Activated T-cell treated with anti-CD3 and anti-CD28 coated beads, Interleukin-2, amount 50 U/mL, for 24 hours (primary cell): ENCODE measurements at regions not wholly inside any gene's neighbourhood (a gene's known extent, or its start where the extent isn't known, plus 50 kb on each side); places are given as distances from the start of the nearest gene placed in this dataset.
"Not testable (repeated sequence)": the region's sequence is repeated elsewhere in the genome, so short reads cannot be mapped to it uniquely, and the experiment has no call there.

Source experiments
- DNase-seq: peaks from one replicate; pipeline ENCODE4 v3.0.0-alpha.2; 2020
- H3K27ac Mint-ChIP-seq: 2 replicates; pipeline ENCODE4 v1.8.0; 2020; ENCODE audit warnings: mild to moderate bottlenecking, mixed read lengths
- H3K27me3 Mint-ChIP-seq: 2 replicates; pipeline ENCODE4 v1.8.0; 2020; ENCODE audit warnings: mixed read lengths
- H3K36me3 Mint-ChIP-seq: 2 replicates; pipeline ENCODE4 v1.8.0; 2020; ENCODE audit warnings: low read depth, mixed read lengths
- H3K4me1 Mint-ChIP-seq: 2 replicates; pipeline ENCODE4 v1.8.0; 2020; ENCODE audit warnings: low read depth, mixed read lengths
- H3K4me3 Mint-ChIP-seq: 2 replicates; pipeline ENCODE4 v1.8.0; 2020; ENCODE audit warnings: mild to moderate bottlenecking, moderate library complexity, mixed read lengths
- H3K9me3 Mint-ChIP-seq: 2 replicates; pipeline ENCODE4 v1.8.0; 2020; ENCODE audit warnings: mixed read lengths

GRCh38 chr19:28305513-28305912, 907.4 kb downstream of the UQCRFS1 start:
- H3K27ac Mint-ChIP-seq: no peak overlapping the region
- H3K4me1 Mint-ChIP-seq: no peaks in the 10 kb centered on the region
- no peak overlapping the region for H3K4me3 Mint-ChIP-seq
- no peaks in the 10 kb centered on the region for H3K27me3 Mint-ChIP-seq
- peaks cover 6% of the 10 kb centered on the region for H3K9me3 Mint-ChIP-seq
- no peak for DNase-seq
- H3K36me3 Mint-ChIP-seq: no peaks in the 10 kb centered on the region

- no peak overlapping the region for H3K27ac Mint-ChIP-seq
- DNase-seq: no peak
- no peaks in the 10 kb centered on the region for H3K27me3 Mint-ChIP-seq
- no peaks in the 10 kb centered on the region for H3K36me3 Mint-ChIP-seq
- no peaks in the 10 kb centered on the region for H3K4me1 Mint-ChIP-seq
- H3K9me3 Mint-ChIP-seq: peaks cover 2% of the 10 kb centered on the region
- H3K4me3 Mint-ChIP-seq: no peak overlapping the region
Measured at GRCh38 chr19:28303502-28303901, 909.4 kb downstream of the UQCRFS1 start.

GRCh38 chr19:28301961-28302360, 911.0 kb downstream of the UQCRFS1 start:
- no peaks in the 10 kb centered on the region for H3K36me3 Mint-ChIP-seq
- H3K4me3 Mint-ChIP-seq: no peak overlapping the region
- no peaks in the 10 kb centered on the region for H3K4me1 Mint-ChIP-seq
- DNase-seq: no peak
- H3K9me3 Mint-ChIP-seq: peaks cover 2% of the 10 kb centered on the region
- H3K27ac Mint-ChIP-seq: no peak overlapping the region
- H3K27me3 Mint-ChIP-seq: no peaks in the 10 kb centered on the region

- no peak overlapping the region for H3K4me3 Mint-ChIP-seq
- no peaks in the 10 kb centered on the region for H3K27me3 Mint-ChIP-seq
- no peaks in the 10 kb centered on the region for H3K36me3 Mint-ChIP-seq
- H3K27ac Mint-ChIP-seq: no peak overlapping the region
- DNase-seq: no peak
- no peaks in the 10 kb centered on the region for H3K4me1 Mint-ChIP-seq
- peaks cover 2% of the 10 kb centered on the region for H3K9me3 Mint-ChIP-seq
Measured at GRCh38 chr19:28301463-28301862, 911.5 kb downstream of the UQCRFS1 start.

GRCh38 chr19:28299649-28300048, 913.3 kb downstream of the UQCRFS1 start:
- Mint-ChIP-seq H3K9me3 (peaks cover 7% of the 10 kb centered on the region), H3K27me3 (no peaks in the 10 kb centered on the region), H3K4me1 (no peaks in the 10 kb centered on the region), H3K4me3 (no peak overlapping the region), H3K27ac (no peak overlapping the region), H3K36me3 (no peaks in the 10 kb centered on the region)
- no peak for DNase-seq

- H3K27ac Mint-ChIP-seq: no peak overlapping the region
- H3K4me3 Mint-ChIP-seq: no peak overlapping the region
- peaks cover 5% of the 10 kb centered on the region for H3K9me3 Mint-ChIP-seq
- no peaks in the 10 kb centered on the region for H3K27me3 Mint-ChIP-seq
- no peaks in the 10 kb centered on the region for H3K36me3 Mint-ChIP-seq
- no peaks in the 10 kb centered on the region for H3K4me1 Mint-ChIP-seq
- no peak for DNase-seq
Measured at GRCh38 chr19:28297586-28298157, 915.3 kb downstream of the UQCRFS1 start.

GRCh38 chr19:28297036-28297435, 915.9 kb downstream of the UQCRFS1 start:
- Mint-ChIP-seq H3K4me3 (no peak overlapping the region), H3K27ac (no peak overlapping the region), H3K4me1 (no peaks in the 10 kb centered on the region), H3K36me3 (no peaks in the 10 kb centered on the region), H3K9me3 (peaks cover 5% of the 10 kb centered on the region), H3K27me3 (no peaks in the 10 kb centered on the region)
- no peak for DNase-seq

GRCh38 chr19:28296506-28296905, 916.4 kb downstream of the UQCRFS1 start:
- Mint-ChIP-seq H3K27ac (no peak overlapping the region), H3K27me3 (no peaks in the 10 kb centered on the region), H3K4me3 (no peak overlapping the region), H3K36me3 (no peaks in the 10 kb centered on the region), H3K9me3 (peaks cover 5% of the 10 kb centered on the region), H3K4me1 (no peaks in the 10 kb centered on the region)
- DNase-seq: no peak

GRCh38 chr19:28294975-28295374, 918.0 kb downstream of the UQCRFS1 start:
- not testable (repeated sequence) for H3K4me3 Mint-ChIP-seq, H3K27ac Mint-ChIP-seq, DNase-seq, H3K9me3 Mint-ChIP-seq, H3K27me3 Mint-ChIP-seq, H3K4me1 Mint-ChIP-seq, H3K36me3 Mint-ChIP-seq

GRCh38 chr19:28294395-28294794, 918.6 kb downstream of the UQCRFS1 start:
- Mint-ChIP-seq H3K27me3 (no peaks in the 10 kb centered on the region), H3K27ac (no peak overlapping the region), H3K36me3 (no peaks in the 10 kb centered on the region), H3K4me3 (no peak overlapping the region), H3K4me1 (no peaks in the 10 kb centered on the region), H3K9me3 (peaks cover 5% of the 10 kb centered on the region)
- no peak for DNase-seq

GRCh38 chr19:28293685-28294084, 919.3 kb downstream of the UQCRFS1 start:
- H3K27ac Mint-ChIP-seq: no peak overlapping the region
- no peaks in the 10 kb centered on the region for H3K27me3 Mint-ChIP-seq
- H3K4me1 Mint-ChIP-seq: peaks cover 2% of the 10 kb centered on the region
- no peak for DNase-seq
- H3K36me3 Mint-ChIP-seq: no peaks in the 10 kb centered on the region
- H3K9me3 Mint-ChIP-seq: peaks cover 5% of the 10 kb centered on the region
- H3K4me3 Mint-ChIP-seq: no peak overlapping the region

- H3K27ac Mint-ChIP-seq: no peak overlapping the region
- H3K36me3 Mint-ChIP-seq: no peaks in the 10 kb centered on the region
- H3K4me3 Mint-ChIP-seq: no peak overlapping the region
- no peaks in the 10 kb centered on the region for H3K27me3 Mint-ChIP-seq
- H3K4me1 Mint-ChIP-seq: peaks cover 2% of the 10 kb centered on the region
- no peak for DNase-seq
- H3K9me3 Mint-ChIP-seq: peaks cover 5% of the 10 kb centered on the region
Measured at GRCh38 chr19:28292822-28293500, 920.0 kb downstream of the UQCRFS1 start.

GRCh38 chr19:28291874-28292273, 921.1 kb downstream of the UQCRFS1 start:
- no peak for DNase-seq
- no peaks in the 10 kb centered on the region for H3K27me3 Mint-ChIP-seq
- peaks cover 2% of the 10 kb centered on the region for H3K4me1 Mint-ChIP-seq
- peaks cover 5% of the 10 kb centered on the region for H3K9me3 Mint-ChIP-seq
- no peak overlapping the region for H3K4me3 Mint-ChIP-seq
- H3K27ac Mint-ChIP-seq: no peak overlapping the region
- H3K36me3 Mint-ChIP-seq: no peaks in the 10 kb centered on the region

GRCh38 chr19:28290963-28291657, 921.8 kb downstream of the UQCRFS1 start:
- Mint-ChIP-seq H3K27ac (no peak overlapping the region), H3K4me3 (no peak overlapping the region), H3K36me3 (no peaks in the 10 kb centered on the region), H3K27me3 (no peaks in the 10 kb centered on the region), H3K4me1 (peaks cover 2% of the 10 kb centered on the region), H3K9me3 (peaks cover 8% of the 10 kb centered on the region)
- no peak for DNase-seq
